K562 (cell line): ENCODE measurements at regions not wholly inside any gene's neighbourhood (a gene's known extent, or its start where the extent isn't known, plus 50 kb on each side); places are given as distances from the start of the nearest gene placed in this dataset.

ENCODE experiments used
- ATAC-seq: fragments of 200-7000 bp; cut with Tn5 transposase; 3 replicates; pipeline ENCODE4 v1.9.1; 2020; ENCODE audit warnings: moderate library complexity
- BruUV-seq: library from RNA; stranded (reverse); fragments of 400-500 nt; replicated peaks from 2 replicates; lab custom pipeline; 2021; lab: Mats Ljungman, UMichigan
- CTCF ChIA-PET: fragments of 300-600 bp; formaldehyde crosslinking; extraction: SDS; loops from one replicate; lab custom pipeline; 2021; ENCODE audit warnings: low intra/inter-chr PET ratio; lab: Yijun Ruan, JAX
- POLR2A ChIA-PET: fragments of 300-600, 350-650 bp; sonication (Branson Sonifier 250); formaldehyde crosslinking; extraction: SDS; loops from one replicate; lab custom pipeline; 2021; ENCODE audit warnings: antibody characterized with exemption, inconsistent platforms; lab: Yijun Ruan, JAX
- DNase-seq, 4 experiments: peaks; one replicate each; pipeline versions ENCODE4 v3.0.0 to v3.0.0-alpha.2; 2011 to 2018; ENCODE audit warnings: low spot score in 3 of 4, mixed read lengths in 3 of 4; ENCODE audit errors: extremely low read depth in 1 of 4
- FAIRE-seq: peaks from 2 replicates; lab custom pipeline; 2011; peaks lifted over from hg19 to GRCh38; lab: Jason Lieb, UNC
- H2AFZ ChIP-seq: 2 replicates; pipeline ENCODE4 v1.6.0; 2011; ENCODE audit warnings: low read depth, low read length, control low read depth, inconsistent platforms
- H3K27ac ChIP-seq: fragments of 200-600 bp; 3 replicates; pipeline ENCODE4 v1.8.0; 2011; ENCODE audit warnings: low read depth, mild to moderate bottlenecking, control low read depth, inconsistent platforms, low read length, moderate library complexity, mixed read lengths; ENCODE audit errors: extremely low read depth
- H3K27me3 ChIP-seq, 2 experiments: fragments of 300-600 bp in 1 of 2; 2 replicates in 1 of 2; 3 replicates in 1 of 2; pipeline versions ENCODE4 v1.6.0 to v1.8.0; 2011; ENCODE audit warnings: inconsistent platforms in 2 of 2, low read length in 2 of 2, mild to moderate bottlenecking in 1 of 2, mixed read lengths in 1 of 2, moderate library complexity in 1 of 2; ENCODE audit not compliant: control insufficient read depth in 2 of 2, insufficient read depth in 2 of 2
- H3K36me3 ChIP-seq: fragments of 300-600 bp; 3 replicates; pipeline ENCODE4 v1.8.0; 2011; ENCODE audit warnings: mild to moderate bottlenecking, low read length, inconsistent platforms; ENCODE audit not compliant: control insufficient read depth, insufficient read depth
- H3K4me1 ChIP-seq, 2 experiments: fragments of 200-600 bp in 1 of 2; replicated peaks in 1 of 2; 2 replicates in 1 of 2; 3 replicates in 1 of 2; pipeline versions ENCODE4 v1.5.1 to v1.8.0; 2011; ENCODE audit warnings: inconsistent platforms in 2 of 2, low read length in 2 of 2, mild to moderate bottlenecking in 1 of 2, mixed read lengths in 1 of 2, moderate library complexity in 1 of 2; ENCODE audit not compliant: control insufficient read depth in 2 of 2, insufficient read depth in 2 of 2
- H3K4me2 ChIP-seq: 2 replicates; pipeline ENCODE4 v1.6.1; 2011; ENCODE audit warnings: low read length, control low read depth, inconsistent platforms, mixed read lengths; ENCODE audit not compliant: insufficient read depth
- H3K4me3 ChIP-seq: fragments of 200-600 bp; sonication (generic), shearing (Covaris generic); 2 replicates; pipeline ENCODE4 v1.5.1; 2016; ENCODE audit warnings: control low read depth, inconsistent platforms
- H3K79me2 ChIP-seq: fragments of 200-600 bp; 3 replicates; pipeline ENCODE4 v1.8.0; 2011; ENCODE audit warnings: low read length, inconsistent platforms; ENCODE audit not compliant: control insufficient read depth, insufficient read depth
- H3K9ac ChIP-seq, 2 experiments: 2 replicates each; pipeline versions ENCODE4 v1.6.0 to v1.6.1; 2011; ENCODE audit warnings: low read depth in 2 of 2, low read length in 2 of 2, control low read depth in 1 of 2, inconsistent platforms in 1 of 2, mild to moderate bottlenecking in 1 of 2, mixed read lengths in 1 of 2; ENCODE audit not compliant: insufficient read depth in 1 of 2
- H3K9me1 ChIP-seq: one replicate; pipeline ENCODE4 v1.6.0; 2011; ENCODE audit warnings: inconsistent platforms, mild to moderate bottlenecking, low read length, moderate library complexity; ENCODE audit not compliant: control insufficient read depth, insufficient read depth
- H3K9me3 ChIP-seq: replicated peaks from 2 replicates; pipeline ENCODE4 v1.5.1; 2011; ENCODE audit warnings: low read depth, low read length, inconsistent platforms; ENCODE audit not compliant: control insufficient read depth, insufficient read depth
- H4K20me1 ChIP-seq: replicated peaks from 2 replicates; pipeline ENCODE4 v1.6.1; 2011; ENCODE audit warnings: low read length, inconsistent platforms, mixed read lengths; ENCODE audit not compliant: control insufficient read depth, insufficient read depth
- CHD1 ChIP-seq: fragments of 200-600 bp; sonication (generic); IDR thresholded peaks from one replicate; pipeline ENCODE4 v1.6.1; 2012; ENCODE audit warnings: mild to moderate bottlenecking, moderate library complexity, low read length, inconsistent platforms
- CXXC5 ChIP-seq: fragments of 250-450 bp; sonication (Bioruptor Pico); IDR thresholded peaks from 2 replicates; pipeline ENCODE4 v1.8.0; 2022; ENCODE audit warnings: inconsistent platforms, mild to moderate bottlenecking, moderate library complexity
- GATAD2B ChIP-seq: fragments of 450-650 bp; IDR thresholded peaks from 2 replicates; pipeline ENCODE4 v1.6.1; 2017; ENCODE audit warnings: mild to moderate bottlenecking, borderline replicate concordance
- HIVEP1 ChIP-seq: fragments of 250-450 bp; sonication (Bioruptor Pico); IDR thresholded peaks from 2 replicates; pipeline ENCODE4 v1.4.0; 2020; ENCODE audit warnings: mild to moderate bottlenecking
- MTF1 ChIP-seq: fragments of 250-450 bp; sonication (Bioruptor Pico); IDR thresholded peaks from 2 replicates; pipeline ENCODE4 v1.9.0; 2021; ENCODE audit warnings: moderate library complexity, mild to moderate bottlenecking, inconsistent platforms, borderline replicate concordance
- PHTF2 ChIP-seq: fragments of 250-450 bp; sonication (Bioruptor Pico); IDR thresholded peaks from 2 replicates; pipeline ENCODE4 v1.5.0; 2021; ENCODE audit warnings: mild to moderate bottlenecking
- POLR2AphosphoS5 ChIP-seq: IDR thresholded peaks from 2 replicates; pipeline ENCODE4 v1.6.1; 2011; ENCODE audit warnings: mild to moderate bottlenecking, low read depth, low read length, moderate library complexity; ENCODE audit not compliant: control insufficient read depth, insufficient read depth
- TCF3 ChIP-seq: sonication (generic); formaldehyde crosslinking; IDR thresholded peaks from 2 replicates; pipeline ENCODE4 v1.4.0; 2020; ENCODE audit warnings: mild to moderate bottlenecking, missing genetic modification reagents
- TEAD1 ChIP-seq, 2 experiments: fragments of 450-650 bp in 1 of 2; sonication (generic) in 1 of 2; formaldehyde crosslinking; IDR thresholded peaks; 2 replicates each; pipeline versions ENCODE4 v1.4.0 to v1.8.0; 2020 to 2022; ENCODE audit warnings: mild to moderate bottlenecking in 2 of 2, missing genetic modification reagents in 1 of 2
- ZBTB7A ChIP-seq: IDR thresholded peaks from 2 replicates; pipeline ENCODE4 v1.6.1; 2011; ENCODE audit warnings: low read depth, mild to moderate bottlenecking, low read length, moderate library complexity, borderline replicate concordance; ENCODE audit not compliant: control insufficient read depth
- ZNF143 ChIP-seq: sonication (generic); formaldehyde crosslinking; IDR thresholded peaks from 2 replicates; pipeline ENCODE4 v1.9.0; 2022; ENCODE audit warnings: mild to moderate bottlenecking, missing genetic modification reagents
- ZNF280A ChIP-seq: fragments of 450-650 bp; IDR thresholded peaks from 2 replicates; pipeline ENCODE4 v1.6.1; 2018; ENCODE audit warnings: mild to moderate bottlenecking, low read depth; ENCODE audit not compliant: partially characterized antibody
- WGBS: fragments of 100-300 bp; shearing (Covaris generic); methylation state at CpG from one replicate; pipeline ENCODE4 v1.1.6; 2016; ENCODE audit warnings: low coverage, mixed read lengths; ENCODE audit not compliant: insufficient coverage; ENCODE audit errors: missing lambda C conversion rate; 5-methylcytosine and 5-hydroxymethylcytosine counted together
- in situ Hi-C: fragments of 300-500 bp; cut with MboI; formaldehyde crosslinking; loops from 4 replicates; pipeline ENCODE4 v1.15.0; 2018; ENCODE audit warnings: inconsistent platforms, mixed read lengths
- intact Hi-C: fragments of 100-400 bp; cut with micrococcal nuclease; formaldehyde crosslinking; loops from 2 replicates; pipeline ENCODE4 v1.14.2; 2022
- TF ChIP-seq, protein P1 (sequence below): fragments of 450-650 bp; IDR thresholded peaks from 2 replicates; pipeline ENCODE4 v1.6.1; 2016; ENCODE audit warnings: low read depth

DNA sequence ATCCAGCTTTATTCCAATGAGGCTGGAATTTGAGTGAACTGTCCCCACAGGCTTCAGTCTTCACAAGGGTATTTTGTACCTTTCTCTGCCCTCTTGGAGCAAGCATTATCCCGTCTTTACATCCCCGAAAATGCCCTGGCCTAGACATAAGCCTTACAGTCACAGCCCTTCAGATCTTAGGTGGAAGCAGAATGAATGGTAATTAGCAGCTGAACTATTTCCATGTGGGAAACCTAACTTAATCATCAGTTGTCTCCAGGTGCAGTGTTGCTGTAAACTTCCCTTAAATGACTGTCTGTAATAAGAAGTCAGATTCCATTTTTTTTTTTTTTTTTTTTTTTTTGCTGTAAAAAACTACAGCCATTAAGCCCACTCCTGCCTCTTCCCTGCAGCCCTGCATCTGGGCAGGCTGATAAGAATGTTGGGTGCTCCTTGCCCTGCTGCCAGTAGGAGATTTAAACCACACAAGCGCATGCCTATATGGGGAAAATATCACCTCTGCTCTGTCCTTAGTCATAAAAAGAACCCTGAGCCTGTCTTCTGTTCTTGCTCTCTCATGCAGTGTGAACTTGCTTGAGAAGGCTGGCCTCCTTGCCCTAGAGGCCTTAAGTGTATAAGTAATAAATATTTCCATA lies 426.8 kb upstream of the SLITRK5 start:
- H3K27ac ChIP-seq = no peak overlapping the region
- H3K4me3 ChIP-seq = no peak overlapping the region
- no peaks in the 10 kb centered on the region for H3K9me3 ChIP-seq
- no peaks in the 10 kb centered on the region for H3K79me2 ChIP-seq
- no peak for FAIRE-seq
- H3K9me1 ChIP-seq = no peaks in the 10 kb centered on the region
- no peaks in the 10 kb centered on the region for H4K20me1 ChIP-seq
- peak in 1 of 4 experiments; percentile 21 for DNase-seq
- POLR2A ChIA-PET = no interaction called here
- H2AFZ ChIP-seq = no peak overlapping the region
- no peaks in the 10 kb centered on the region for H3K4me1 ChIP-seq
- H3K27me3 ChIP-seq = no peaks in the 10 kb centered on the region
- CTCF ChIA-PET = no interaction called here
- intact Hi-C loops = no loop called here
- no TSS peak for BruUV-seq
- H3K4me2 ChIP-seq = no peak overlapping the region
- in situ Hi-C loops = no loop called here
- H3K9ac ChIP-seq = no peak overlapping the region
- ATAC-seq = no peak
- no peaks in the 10 kb centered on the region for H3K36me3 ChIP-seq
- WGBS = 0% methylated on average over 3 of the region's 3 CpGs
- no peak for TF ChIP-seq HIVEP1 (CRISPR knock-in tag)
- no peak for TF ChIP-seq CHD1
- no peak for TF ChIP-seq TCF3 (CRISPR knock-in tag)
- TF ChIP-seq MTF1 = no peak
- no peak for TF ChIP-seq ZNF143 (CRISPR knock-in tag)
- TF ChIP-seq, protein P1, sequence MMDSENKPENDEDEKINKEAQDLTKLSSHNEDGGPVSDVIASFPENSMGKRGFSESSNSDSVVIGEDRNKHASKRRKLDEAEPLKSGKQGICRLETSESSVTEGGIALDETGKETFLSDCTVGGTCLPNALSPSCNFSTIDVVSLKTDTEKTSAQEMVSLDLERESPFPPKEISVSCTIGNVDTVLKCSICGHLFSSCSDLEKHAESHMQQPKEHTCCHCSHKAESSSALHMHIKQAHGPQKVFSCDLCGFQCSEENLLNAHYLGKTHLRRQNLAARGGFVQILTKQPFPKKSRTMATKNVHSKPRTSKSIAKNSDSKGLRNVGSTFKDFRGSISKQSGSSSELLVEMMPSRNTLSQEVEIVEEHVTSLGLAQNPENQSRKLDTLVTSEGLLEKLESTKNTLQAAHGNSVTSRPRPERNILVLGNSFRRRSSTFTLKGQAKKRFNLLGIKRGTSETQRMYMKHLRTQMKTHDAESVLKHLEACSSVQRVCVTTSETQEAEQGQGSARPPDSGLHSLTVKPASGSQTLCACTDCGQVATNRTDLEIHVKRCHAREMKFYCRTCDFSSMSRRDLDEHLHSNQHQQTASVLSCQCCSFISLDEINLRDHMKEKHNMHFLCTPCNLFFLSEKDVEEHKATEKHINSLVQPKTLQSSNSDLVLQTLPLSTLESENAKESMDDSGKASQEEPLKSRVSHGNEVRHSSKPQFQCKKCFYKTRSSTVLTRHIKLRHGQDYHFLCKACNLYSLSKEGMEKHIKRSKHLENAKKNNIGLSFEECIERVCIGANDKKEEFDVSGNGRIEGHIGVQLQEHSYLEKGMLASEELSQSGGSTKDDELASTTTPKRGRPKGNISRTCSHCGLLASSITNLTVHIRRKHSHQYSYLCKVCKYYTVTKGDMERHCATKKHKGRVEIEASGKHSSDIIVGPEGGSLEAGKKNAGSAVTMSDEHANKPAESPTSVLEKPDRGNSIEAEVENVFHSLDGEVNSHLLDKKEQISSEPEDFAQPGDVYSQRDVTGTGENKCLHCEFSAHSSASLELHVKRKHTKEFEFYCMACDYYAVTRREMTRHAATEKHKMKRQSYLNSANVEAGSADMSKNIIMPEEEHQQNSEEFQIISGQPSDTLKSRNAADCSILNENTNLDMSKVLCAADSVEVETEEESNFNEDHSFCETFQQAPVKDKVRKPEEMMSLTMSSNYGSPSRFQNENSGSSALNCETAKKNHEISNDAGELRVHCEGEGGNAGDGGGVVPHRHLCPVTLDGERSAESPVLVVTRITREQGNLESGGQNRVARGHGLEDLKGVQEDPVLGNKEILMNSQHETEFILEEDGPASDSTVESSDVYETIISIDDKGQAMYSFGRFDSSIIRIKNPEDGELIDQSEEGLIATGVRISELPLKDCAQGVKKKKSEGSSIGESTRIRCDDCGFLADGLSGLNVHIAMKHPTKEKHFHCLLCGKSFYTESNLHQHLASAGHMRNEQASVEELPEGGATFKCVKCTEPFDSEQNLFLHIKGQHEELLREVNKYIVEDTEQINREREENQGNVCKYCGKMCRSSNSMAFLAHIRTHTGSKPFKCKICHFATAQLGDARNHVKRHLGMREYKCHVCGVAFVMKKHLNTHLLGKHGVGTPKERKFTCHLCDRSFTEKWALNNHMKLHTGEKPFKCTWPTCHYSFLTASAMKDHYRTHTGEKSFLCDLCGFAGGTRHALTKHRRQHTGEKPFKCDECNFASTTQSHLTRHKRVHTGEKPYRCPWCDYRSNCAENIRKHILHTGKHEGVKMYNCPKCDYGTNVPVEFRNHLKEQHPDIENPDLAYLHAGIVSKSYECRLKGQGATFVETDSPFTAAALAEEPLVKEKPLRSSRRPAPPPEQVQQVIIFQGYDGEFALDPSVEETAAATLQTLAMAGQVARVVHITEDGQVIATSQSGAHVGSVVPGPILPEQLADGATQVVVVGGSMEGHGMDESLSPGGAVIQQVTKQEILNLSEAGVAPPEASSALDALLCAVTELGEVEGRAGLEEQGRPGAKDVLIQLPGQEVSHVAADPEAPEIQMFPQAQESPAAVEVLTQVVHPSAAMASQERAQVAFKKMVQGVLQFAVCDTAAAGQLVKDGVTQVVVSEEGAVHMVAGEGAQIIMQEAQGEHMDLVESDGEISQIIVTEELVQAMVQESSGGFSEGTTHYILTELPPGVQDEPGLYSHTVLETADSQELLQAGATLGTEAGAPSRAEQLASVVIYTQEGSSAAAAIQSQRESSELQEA = no peak
- TF ChIP-seq CXXC5 (CRISPR knock-in tag) = no peak
- no peak for TF ChIP-seq ZNF280A
- TF ChIP-seq ZBTB7A = no peak
- no peak for TF ChIP-seq GATAD2B
- TF ChIP-seq POLR2AphosphoS5 = no peak
- TF ChIP-seq TEAD1 (CRISPR knock-in tag; IDR thresholded peaks at IDR 0.05) = no peak
- TF ChIP-seq PHTF2 (CRISPR knock-in tag) = no peak
